HG03342 (cell line): ENCODE measurements at regions not wholly inside any gene's neighbourhood (a gene's known extent, or its start where the extent isn't known, plus 50 kb on each side); places are given as distances from the start of the nearest gene placed in this dataset.

ENCODE experiments used
- ATAC-seq: cut with Tn5 transposase; IDR thresholded peaks from one replicate; pipeline ENCODE4 v1.9.1; 2021; ENCODE audit warnings: mild to moderate bottlenecking, moderate library complexity; ENCODE audit not compliant: unreplicated experiment

- no peak for ATAC-seq
These were observed 69.0 kb upstream of the ASAP2 start for GRCh38 chr2:9137379-9138150.

- ATAC-seq = no peak
These were observed 70.6 kb upstream of the ASAP2 start for GRCh38 chr2:9135822-9136558.

GRCh38 chr2:9127316-9127715 lies 79.3 kb upstream of the ASAP2 start:
- ATAC-seq = no peak

- no peak for ATAC-seq
These were observed 80.1 kb upstream of the ASAP2 start for GRCh38 chr2:9126540-9126939.

- ATAC-seq = no peak
These were observed 82.3 kb upstream of the ASAP2 start for GRCh38 chr2:9124231-9124741.

GRCh38 chr2:9123069-9123468 lies 83.5 kb upstream of the ASAP2 start:
- no peak for ATAC-seq

- ATAC-seq = no peak
These were observed 84.2 kb upstream of the ASAP2 start for GRCh38 chr2:9122367-9122766.

- no peak for ATAC-seq
These were observed 88.1 kb upstream of the ASAP2 start for GRCh38 chr2:9118383-9118960.

GRCh38 chr2:9115229-9115628 lies 91.4 kb upstream of the ASAP2 start:
- ATAC-seq = no peak

GRCh38 chr2:9114458-9114857 lies 92.2 kb upstream of the ASAP2 start:
- ATAC-seq = no peak

GRCh38 chr2:9113916-9114315 lies 92.7 kb upstream of the ASAP2 start:
- ATAC-seq = no peak

- no peak for ATAC-seq
These were observed 93.3 kb upstream of the ASAP2 start for GRCh38 chr2:9113262-9113661.

- no peak for ATAC-seq
These were observed 94.4 kb upstream of the ASAP2 start for GRCh38 chr2:9112079-9112721.

- no peak for ATAC-seq
These were observed 95.6 kb upstream of the ASAP2 start for GRCh38 chr2:9110893-9111569.

- ATAC-seq = no peak
These were observed 96.2 kb upstream of the ASAP2 start for GRCh38 chr2:9110346-9110884.

GRCh38 chr2:9109871-9110270 lies 96.7 kb upstream of the ASAP2 start:
- no peak for ATAC-seq

- ATAC-seq = no peak
These were observed 98.2 kb upstream of the ASAP2 start for GRCh38 chr2:9108210-9108967.

GRCh38 chr2:9107168-9108025 lies 99.2 kb upstream of the ASAP2 start:
- no peak for ATAC-seq
